ENCODE measurements at regions not wholly inside any gene's neighbourhood (a gene's known extent, or its start where the extent isn't known, plus 50 kb on each side); places are given as distances from the start of the nearest gene placed in this dataset.

DNA sequence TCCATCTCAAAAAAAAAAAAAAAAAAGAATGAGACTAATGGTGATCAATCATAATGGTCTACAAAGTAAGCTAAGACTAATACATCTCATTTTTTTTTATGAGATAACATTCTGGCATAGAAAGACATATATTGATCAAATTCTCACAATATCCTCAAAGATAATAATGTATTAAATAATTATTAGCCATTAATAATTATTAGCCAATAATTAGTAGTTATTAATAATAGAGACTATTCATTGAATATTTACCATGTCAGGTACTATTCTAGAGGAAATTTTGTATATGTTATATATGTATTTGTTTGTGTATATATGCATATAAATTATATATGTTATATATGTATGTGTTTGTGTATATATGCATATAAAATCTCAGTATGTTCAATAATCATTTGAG, 137.7 kb upstream of the PTBP2 start:
- TF ChIP-seq, protein P1, sequence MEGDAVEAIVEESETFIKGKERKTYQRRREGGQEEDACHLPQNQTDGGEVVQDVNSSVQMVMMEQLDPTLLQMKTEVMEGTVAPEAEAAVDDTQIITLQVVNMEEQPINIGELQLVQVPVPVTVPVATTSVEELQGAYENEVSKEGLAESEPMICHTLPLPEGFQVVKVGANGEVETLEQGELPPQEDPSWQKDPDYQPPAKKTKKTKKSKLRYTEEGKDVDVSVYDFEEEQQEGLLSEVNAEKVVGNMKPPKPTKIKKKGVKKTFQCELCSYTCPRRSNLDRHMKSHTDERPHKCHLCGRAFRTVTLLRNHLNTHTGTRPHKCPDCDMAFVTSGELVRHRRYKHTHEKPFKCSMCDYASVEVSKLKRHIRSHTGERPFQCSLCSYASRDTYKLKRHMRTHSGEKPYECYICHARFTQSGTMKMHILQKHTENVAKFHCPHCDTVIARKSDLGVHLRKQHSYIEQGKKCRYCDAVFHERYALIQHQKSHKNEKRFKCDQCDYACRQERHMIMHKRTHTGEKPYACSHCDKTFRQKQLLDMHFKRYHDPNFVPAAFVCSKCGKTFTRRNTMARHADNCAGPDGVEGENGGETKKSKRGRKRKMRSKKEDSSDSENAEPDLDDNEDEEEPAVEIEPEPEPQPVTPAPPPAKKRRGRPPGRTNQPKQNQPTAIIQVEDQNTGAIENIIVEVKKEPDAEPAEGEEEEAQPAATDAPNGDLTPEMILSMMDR (IDR thresholded peaks at IDR 0.05 in 4 of 5, conservative IDR thresholded peaks at IDR 0.05 in 1 of 5): no peak
- TF ChIP-seq POLR2A (IDR thresholded peaks at IDR 0.05): no peak

Data from gastrocnemius medialis (tissue), 4 donors.